ES-I3 (cell line): ENCODE measurements at regions not wholly inside any gene's neighbourhood (a gene's known extent, or its start where the extent isn't known, plus 50 kb on each side); places are given as distances from the start of the nearest gene placed in this dataset.

Experiments
- H3K36me3 ChIP-seq: 2 replicates; pipeline ENCODE4 v1.6.1; 2013; ENCODE audit warnings: mild to moderate bottlenecking, low read length, control low read depth, moderate library complexity; ENCODE audit not compliant: insufficient read depth
- H3K4me1 ChIP-seq: 2 replicates; pipeline ENCODE4 v1.6.1; 2013; ENCODE audit warnings: mild to moderate bottlenecking, control low read depth, low read length; ENCODE audit not compliant: insufficient read depth
- H3K9ac ChIP-seq: 2 replicates; pipeline ENCODE4 v1.6.1; 2013; ENCODE audit warnings: low read depth, mild to moderate bottlenecking, low read length, moderate library complexity
- H3K9me3 ChIP-seq: 2 replicates; pipeline ENCODE4 v1.6.1; 2013; ENCODE audit warnings: mild to moderate bottlenecking, low read length, moderate library complexity; ENCODE audit not compliant: control insufficient read depth, insufficient read depth

DNA sequence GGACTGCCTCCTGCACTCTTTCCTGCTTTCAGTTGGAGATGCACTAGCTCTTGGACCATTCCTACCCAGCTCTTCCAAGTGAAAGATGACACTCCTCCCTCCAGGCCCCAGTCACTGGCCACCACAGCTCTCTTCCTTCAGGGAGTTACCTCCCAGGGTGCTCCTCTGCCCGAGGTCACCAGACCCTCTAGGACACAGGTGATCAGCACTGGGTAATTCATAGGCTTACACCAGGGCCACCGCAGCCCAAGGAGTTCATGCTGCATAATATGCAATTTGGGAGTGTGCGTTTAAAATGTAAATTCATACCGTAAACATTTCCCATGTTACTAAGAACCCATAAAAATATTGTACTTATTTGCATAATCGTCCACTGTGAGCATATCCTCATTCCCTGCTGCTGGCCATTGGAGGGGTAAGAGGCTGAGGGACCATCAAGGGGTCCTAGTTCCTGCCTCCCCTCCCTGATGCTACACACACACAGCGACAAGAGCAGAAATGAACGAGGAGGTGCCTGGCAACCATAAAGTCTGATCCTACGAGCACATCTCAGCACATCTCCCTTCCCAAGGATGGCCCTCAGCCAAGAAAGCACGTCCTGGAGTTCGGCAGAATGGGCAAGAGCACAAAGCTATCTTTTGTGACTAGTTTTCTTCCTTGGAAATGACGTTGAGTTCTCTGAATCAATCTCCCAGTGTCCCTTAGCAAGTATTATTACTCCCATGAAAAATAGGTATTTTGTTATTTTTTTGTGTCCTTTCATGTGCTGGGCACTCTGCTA lies 222.9 kb upstream of the RAB4A start:
- peaks cover 3% of the 10 kb centered on the region for H3K4me1 ChIP-seq

GRCh38 chr1:229048896-229049295 lies 222.0 kb upstream of the RAB4A start:
- H3K9me3 ChIP-seq: no peaks in the 10 kb centered on the region
- no peaks in the 10 kb centered on the region for H3K36me3 ChIP-seq
- no peak overlapping the region for H3K9ac ChIP-seq
- peaks cover 3% of the 10 kb centered on the region for H3K4me1 ChIP-seq

More for the DNA sequence above, 222.9 kb upstream of the RAB4A start:
- no peaks in the 10 kb centered on the region for H3K9me3 ChIP-seq
- no peaks in the 10 kb centered on the region for H3K36me3 ChIP-seq
- H3K9ac ChIP-seq: no peak overlapping the region

DNA sequence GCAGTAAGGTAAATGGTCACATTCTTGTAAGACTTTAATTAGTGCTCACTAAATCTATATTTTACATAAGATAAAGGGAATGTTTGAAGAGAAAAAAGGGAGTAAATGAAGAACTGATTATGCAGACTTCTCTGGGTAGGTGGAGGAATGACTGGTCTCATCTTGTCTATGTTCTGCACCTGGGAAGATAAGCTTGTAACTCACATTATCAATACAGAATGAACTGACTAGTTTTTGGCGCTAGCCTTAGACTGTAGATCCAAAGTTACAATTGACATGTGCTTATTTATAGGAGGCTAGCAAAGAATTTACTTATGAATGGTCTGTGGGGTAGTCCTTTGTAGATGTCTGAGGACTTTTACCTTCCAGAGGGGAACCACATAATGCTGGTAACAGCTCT lies 214.9 kb upstream of the RAB4A start:
- H3K4me1 ChIP-seq: no peaks in the 10 kb centered on the region
- no peaks in the 10 kb centered on the region for H3K9me3 ChIP-seq
- no peaks in the 10 kb centered on the region for H3K36me3 ChIP-seq
- H3K9ac ChIP-seq: no peak overlapping the region

GRCh38 chr1:229058111-229058561 lies 212.8 kb upstream of the RAB4A start:
- Histone ChIP-seq H3K4me1 (no peaks in the 10 kb centered on the region), H3K36me3 (no peaks in the 10 kb centered on the region), H3K9ac (no peak overlapping the region), H3K9me3 (no peaks in the 10 kb centered on the region)

DNA sequence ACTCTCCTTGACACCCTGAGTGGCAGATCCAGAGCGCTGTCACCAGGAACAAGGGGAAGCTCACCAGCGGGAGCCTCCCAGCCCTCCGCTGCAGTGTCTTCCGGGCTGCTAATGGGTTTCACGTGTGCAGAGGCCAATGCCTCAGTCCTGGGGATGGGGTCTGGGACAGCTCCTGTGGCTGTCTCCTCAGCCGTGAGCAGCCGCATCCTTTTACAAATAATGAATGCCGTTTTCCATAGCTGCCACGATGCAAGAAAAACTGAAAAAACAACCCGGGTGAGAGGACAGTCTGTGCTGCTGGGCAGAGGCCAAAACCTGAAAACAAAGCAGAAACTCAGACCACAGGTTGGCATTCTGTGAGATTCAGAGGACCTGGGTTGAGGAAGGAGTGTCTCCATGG lies 212.2 kb upstream of the RAB4A start:
- no peaks in the 10 kb centered on the region for H3K4me1 ChIP-seq
- H3K9ac ChIP-seq: no peak overlapping the region
- no peaks in the 10 kb centered on the region for H3K9me3 ChIP-seq
- no peaks in the 10 kb centered on the region for H3K36me3 ChIP-seq

- Histone ChIP-seq H3K4me1 (peaks cover 4% of the 10 kb centered on the region; the same call in 1 of the 2 replicates), H3K36me3 (no peaks in the 10 kb centered on the region), H3K9ac (no peak overlapping the region), H3K9me3 (no peaks in the 10 kb centered on the region)
Observed at GRCh38 chr1:229059671-229060539, 211.0 kb upstream of the RAB4A start.

DNA sequence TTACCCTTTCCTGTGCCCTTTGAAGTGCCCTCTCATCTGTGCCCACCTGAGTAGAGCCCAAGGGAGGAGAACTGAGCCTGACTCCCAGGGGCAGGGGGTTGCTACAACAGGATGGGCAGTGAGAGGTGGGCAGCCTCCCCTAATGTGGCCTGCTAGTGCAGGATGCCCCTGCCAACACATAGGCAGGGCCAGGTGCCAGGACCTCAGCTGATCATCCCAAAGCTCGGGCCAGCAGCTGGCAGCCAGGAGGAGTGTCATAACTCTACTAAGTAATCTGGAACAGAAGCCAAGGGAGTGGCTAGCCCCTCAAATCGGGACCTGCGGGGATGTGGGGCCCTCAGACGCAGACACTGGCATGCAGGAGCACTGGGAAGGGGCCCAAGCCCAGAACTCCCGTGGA lies 208.8 kb upstream of the RAB4A start:
- Histone ChIP-seq H3K4me1 (peaks cover 4% of the 10 kb centered on the region; the same call in 1 of the 2 replicates), H3K9ac (no peak overlapping the region), H3K9me3 (no peaks in the 10 kb centered on the region), H3K36me3 (no peaks in the 10 kb centered on the region)

- Histone ChIP-seq H3K36me3 (no peaks in the 10 kb centered on the region), H3K9me3 (no peaks in the 10 kb centered on the region)
Observed at GRCh38 chr1:229063154-229063773, 207.6 kb upstream of the RAB4A start.

GRCh38 chr1:229064320-229065168 lies 206.4 kb upstream of the RAB4A start:
- Histone ChIP-seq H3K9me3 (no peaks in the 10 kb centered on the region), H3K36me3 (no peaks in the 10 kb centered on the region), H3K9ac (no peak overlapping the region), H3K4me1 (peaks cover 4% of the 10 kb centered on the region; the same call in 1 of the 2 replicates)

More at GRCh38 chr1:229063154-229063773, 207.6 kb upstream of the RAB4A start:
- H3K4me1 ChIP-seq: peaks cover 4% of the 10 kb centered on the region; the same call in 1 of the 2 replicates
- no peak overlapping the region for H3K9ac ChIP-seq

- Histone ChIP-seq H3K9ac (no peak overlapping the region), H3K4me1 (peaks cover 4% of the 10 kb centered on the region; the same call in 1 of the 2 replicates), H3K36me3 (no peaks in the 10 kb centered on the region), H3K9me3 (no peaks in the 10 kb centered on the region)
Observed at GRCh38 chr1:229065613-229066012, 205.3 kb upstream of the RAB4A start.

DNA sequence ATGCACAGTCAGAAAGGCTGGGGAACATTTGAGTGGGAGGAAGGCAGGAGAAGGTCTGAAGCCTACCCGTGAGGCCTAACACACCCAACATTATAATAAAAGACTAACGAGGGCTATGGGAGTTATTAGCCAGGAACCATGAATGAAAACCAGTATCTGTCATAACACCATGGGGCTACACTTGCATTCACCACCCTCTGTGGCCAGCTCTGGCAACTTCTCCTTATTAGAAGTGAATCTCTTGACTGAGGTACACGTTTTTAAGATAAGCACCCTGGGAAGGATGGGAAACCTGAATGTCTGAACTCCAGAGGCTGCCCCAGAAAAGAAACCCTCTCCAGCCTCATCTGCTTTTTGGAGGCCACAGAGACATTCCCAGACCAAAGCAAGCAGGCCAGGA lies 204.3 kb upstream of the RAB4A start:
- Histone ChIP-seq H3K4me1 (peaks cover 4% of the 10 kb centered on the region; the same call in 1 of the 2 replicates), H3K9me3 (no peaks in the 10 kb centered on the region), H3K9ac (no peak overlapping the region), H3K36me3 (no peaks in the 10 kb centered on the region)

GRCh38 chr1:229067546-229067945 lies 203.4 kb upstream of the RAB4A start:
- Histone ChIP-seq H3K4me1 (peaks cover 4% of the 10 kb centered on the region; the same call in 1 of the 2 replicates), H3K36me3 (no peaks in the 10 kb centered on the region), H3K9me3 (no peaks in the 10 kb centered on the region), H3K9ac (no peak overlapping the region)

- Histone ChIP-seq H3K4me1 (peaks cover 4% of the 10 kb centered on the region; the same call in 1 of the 2 replicates), H3K36me3 (no peaks in the 10 kb centered on the region), H3K9ac (no peak overlapping the region), H3K9me3 (no peaks in the 10 kb centered on the region)
Observed at GRCh38 chr1:229068270-229068987, 202.5 kb upstream of the RAB4A start.
